Right forelimb (tissue), 1 donor: ENCODE measurements at regions not wholly inside any gene's neighbourhood (a gene's known extent, or its start where the extent isn't known, plus 50 kb on each side); places are given as distances from the start of the nearest gene placed in this dataset.

Experiments
- DNase-seq: peaks from one replicate; pipeline ENCODE4 v3.0.0-alpha.2; 2018

DNA sequence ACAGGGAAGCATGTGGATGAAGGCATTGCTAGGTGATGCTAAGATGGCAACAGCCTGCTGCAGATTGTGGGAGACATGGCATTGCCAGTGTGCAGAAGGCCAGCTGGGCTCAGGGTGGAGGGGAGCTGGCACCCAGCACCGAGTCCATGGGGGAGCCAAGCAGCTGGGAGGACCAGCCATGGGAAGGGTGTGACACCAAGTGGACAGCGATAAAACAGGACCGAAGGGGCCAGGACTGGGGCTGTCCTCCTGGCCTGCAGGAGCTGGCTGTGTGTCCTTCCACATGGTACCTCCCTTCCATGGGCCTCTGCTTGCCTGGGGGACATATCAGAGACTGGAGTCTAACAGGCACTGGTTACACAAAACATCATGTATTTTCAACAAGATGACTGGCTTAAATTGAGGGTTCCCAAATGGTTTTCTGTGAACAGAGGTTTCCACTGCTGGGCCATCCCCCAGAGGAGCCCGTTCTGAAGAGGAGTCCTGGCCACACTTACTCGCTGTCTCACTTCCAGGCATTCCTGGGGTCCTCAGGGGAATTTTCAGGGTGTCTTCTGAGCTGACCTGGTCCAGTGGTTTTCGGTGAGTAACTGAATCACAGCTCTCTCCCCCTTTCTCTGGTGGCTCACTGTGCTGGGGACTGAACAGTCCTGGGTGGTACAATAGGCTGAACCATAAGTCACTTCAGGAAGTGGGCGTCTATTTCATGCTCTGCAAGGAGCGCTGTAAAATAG, 60.4 kb upstream of the TNP1 start:
- DNase-seq, result no peak

DNA sequence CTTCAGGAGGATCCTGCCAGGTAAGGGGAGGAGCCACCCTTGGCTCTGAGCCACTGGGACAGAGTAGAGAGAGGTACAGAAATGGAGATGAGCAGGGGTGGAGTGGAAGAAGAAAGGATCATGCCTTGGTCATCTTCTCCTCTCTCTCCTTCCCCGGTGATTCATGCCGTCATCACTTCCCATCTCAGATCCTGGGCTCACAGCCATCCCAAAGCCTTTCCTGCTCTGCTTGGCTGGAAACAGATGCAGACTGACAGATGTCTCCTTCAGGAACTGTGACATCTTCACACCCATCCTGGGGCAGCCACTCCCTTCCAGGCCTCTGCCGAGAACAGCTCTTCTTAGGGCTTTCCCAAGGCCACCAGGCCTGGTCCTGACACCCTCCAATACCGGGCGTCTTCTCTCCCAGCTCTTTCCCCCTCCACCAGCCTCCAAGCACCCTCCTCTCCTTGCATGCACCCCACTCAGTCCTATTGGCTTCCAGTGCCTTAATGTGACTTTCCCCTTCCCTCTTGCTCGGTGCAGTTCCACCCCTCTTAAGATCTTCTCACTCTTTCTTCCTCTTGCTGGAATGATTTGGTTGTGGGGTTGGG, 58.3 kb upstream of the TNP1 start:
- DNase-seq, result no peak

DNA sequence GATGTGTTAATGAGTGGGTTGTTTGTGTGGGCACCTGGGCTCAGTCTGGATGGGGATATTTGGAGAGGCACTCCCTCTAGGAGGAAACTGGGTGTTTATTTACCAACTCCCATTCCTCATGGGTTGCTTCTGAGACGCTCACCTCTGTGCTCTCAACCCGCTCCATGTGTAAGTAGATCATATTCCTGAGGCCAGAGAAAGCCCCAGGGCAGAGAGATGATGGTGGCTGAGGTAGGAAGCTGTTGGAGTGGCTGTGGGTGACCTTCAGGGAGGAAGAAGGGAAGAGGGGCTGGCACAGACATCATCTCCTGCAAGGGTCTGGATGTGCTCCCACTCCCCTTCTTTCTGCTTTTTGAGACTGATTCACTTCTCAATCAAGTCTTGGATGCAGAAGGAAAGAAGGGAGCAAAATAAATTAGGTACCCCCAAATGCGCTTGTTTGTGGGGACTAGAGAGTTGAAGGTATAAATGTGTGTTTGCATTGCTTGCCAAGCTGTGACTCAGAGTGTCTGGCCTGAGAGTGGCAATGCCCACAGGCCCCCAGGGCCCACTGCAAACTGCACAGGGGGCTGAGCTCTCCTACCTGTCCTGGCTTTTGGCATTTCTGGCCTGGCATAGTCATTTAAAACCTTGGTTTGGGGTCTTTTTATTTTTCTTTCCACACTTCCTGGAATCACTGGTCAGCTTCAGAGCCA, 57.2 kb upstream of the TNP1 start:
- no peak for DNase-seq

DNA sequence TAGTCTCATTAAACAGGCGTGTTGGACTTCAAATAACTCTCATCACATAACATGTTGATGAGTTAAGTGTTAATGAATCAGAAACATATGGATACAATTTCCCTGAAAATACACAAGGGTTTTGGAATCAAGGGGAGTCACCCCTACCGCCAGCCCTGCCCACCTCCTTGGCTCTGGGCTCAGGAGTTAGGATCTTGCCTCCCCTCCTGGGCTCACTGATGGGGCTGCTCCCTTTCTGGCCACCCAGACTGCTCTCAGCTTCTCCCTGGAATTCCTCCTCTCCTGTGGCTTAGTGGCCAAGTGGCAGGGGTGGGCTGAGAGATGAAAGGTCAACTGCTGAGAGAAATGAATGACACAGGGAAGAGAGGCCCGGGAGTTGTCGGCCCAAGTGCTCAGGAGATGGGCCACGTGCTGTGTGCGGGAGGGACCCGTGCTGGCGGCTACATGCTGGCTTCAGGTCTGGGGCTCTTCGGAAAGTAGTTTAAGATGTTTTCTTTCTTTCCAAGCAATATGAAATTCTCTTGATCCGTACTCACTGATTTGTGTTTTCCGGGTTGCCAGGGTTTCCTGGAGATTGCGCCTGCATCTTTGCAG, 55.8 kb upstream of the TNP1 start:
- DNase-seq, result no peak

DNA sequence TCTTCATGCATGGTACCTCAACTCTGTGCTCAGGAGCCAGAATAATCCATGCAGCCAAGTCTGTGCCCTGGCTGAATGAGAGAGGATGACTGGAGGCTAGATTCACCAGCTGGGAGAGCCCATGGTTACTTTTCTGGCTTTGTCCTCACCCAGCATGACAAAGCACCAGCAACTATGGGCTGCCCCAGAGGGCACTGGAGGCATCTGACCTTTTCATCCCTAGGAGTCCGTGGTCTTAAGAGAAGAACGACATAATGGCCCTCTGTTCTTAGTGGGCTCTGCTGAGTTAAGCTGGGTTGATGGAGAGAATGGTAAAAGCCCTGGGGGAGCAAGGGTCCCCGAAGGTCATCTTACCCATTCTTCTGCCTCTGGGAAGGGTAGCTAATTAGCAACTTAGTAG, 54.6 kb upstream of the TNP1 start:
- DNase-seq, result no peak

DNA sequence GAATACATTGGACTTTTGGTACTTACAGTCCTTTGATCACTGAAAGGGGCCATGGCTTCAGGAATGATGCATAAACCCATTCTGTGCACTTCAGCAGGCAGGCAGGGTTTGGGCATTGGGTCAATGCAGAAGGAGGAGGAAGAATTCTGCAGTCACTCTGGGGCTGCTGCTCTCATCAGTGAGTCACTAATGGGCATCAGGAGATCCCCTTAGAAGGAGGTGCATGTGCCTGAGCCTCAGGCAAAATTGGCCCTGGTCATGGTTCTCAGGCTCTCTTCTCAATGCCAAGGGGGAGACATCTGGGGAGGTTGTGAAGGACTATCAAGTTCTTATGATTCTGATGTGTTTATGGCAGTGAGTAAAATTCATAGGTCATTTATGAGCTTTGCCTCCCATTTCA, 52.0 kb upstream of the TNP1 start:
- no peak for DNase-seq

DNA sequence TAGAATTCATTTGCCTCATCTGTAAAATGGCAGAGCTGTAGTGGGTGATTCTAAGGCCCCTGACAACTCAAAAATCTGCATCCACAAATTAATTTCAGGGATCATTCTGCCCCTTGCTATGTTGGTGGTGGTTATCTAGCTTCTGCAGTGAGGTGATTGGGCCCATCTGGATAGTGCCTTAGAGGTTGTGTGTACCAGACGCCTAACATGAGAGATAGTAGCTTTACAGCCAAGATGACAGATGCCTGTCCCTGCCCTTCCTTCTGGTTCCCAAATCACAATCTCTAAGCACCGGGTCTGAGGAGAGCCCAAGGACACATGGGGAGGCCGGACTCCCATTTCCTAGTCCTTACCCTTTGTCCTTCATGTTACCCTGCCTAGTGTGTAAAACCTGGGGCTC, 51.1 kb upstream of the TNP1 start:
- DNase-seq, result no peak

DNA sequence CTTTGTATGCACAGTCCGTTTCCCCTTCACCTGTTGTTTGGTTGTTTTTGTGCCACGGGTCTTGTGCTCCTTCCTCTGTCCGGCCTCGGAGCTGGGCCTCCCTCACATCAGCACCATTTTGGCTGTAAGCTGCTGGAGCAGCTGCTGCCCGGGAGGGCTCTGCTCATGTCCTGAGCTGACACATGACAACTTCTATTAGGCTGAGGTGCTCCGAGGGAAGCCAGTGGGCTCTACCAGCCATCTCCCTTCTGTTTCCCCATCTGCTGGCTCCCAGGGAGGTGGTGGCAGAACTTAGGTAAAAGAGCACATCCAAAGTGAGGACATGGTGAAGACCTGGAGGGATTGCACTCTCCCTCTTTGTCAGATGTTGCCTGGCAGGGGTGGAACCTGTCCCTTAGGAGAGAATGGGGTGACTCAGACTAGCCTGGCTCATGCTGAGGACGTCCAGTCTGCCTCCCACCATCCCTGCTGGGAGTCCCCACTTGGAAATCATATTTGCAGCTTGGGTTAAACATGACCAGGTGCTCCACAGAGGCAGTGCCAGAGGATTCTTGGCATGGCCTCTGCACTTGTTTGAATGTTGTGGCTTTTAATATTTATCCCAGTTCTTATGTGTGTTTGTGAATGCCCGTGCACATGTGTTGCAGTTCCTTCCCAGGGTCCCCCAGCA, 49.8 kb upstream of the TNP1 start:
- DNase-seq, result no peak
